HG03439 (cell line): ENCODE measurements at regions not wholly inside any gene's neighbourhood (a gene's known extent, or its start where the extent isn't known, plus 50 kb on each side); places are given as distances from the start of the nearest gene placed in this dataset.
"Not testable (repeated sequence)": the region's sequence is repeated elsewhere in the genome, so short reads cannot be mapped to it uniquely, and the experiment has no call there.

Experiments used
- ATAC-seq: cut with Tn5 transposase; IDR thresholded peaks from one replicate; pipeline ENCODE4 v1.9.1; 2021; ENCODE audit warnings: mild to moderate bottlenecking, moderate library complexity; ENCODE audit not compliant: unreplicated experiment

- ATAC-seq = no peak
Observed at GRCh38 chr21:38916214-38916964, 110.7 kb downstream of the ETS2 start.

GRCh38 chr21:38915546-38915945 lies 109.8 kb downstream of the ETS2 start:
- no peak for ATAC-seq

DNA sequence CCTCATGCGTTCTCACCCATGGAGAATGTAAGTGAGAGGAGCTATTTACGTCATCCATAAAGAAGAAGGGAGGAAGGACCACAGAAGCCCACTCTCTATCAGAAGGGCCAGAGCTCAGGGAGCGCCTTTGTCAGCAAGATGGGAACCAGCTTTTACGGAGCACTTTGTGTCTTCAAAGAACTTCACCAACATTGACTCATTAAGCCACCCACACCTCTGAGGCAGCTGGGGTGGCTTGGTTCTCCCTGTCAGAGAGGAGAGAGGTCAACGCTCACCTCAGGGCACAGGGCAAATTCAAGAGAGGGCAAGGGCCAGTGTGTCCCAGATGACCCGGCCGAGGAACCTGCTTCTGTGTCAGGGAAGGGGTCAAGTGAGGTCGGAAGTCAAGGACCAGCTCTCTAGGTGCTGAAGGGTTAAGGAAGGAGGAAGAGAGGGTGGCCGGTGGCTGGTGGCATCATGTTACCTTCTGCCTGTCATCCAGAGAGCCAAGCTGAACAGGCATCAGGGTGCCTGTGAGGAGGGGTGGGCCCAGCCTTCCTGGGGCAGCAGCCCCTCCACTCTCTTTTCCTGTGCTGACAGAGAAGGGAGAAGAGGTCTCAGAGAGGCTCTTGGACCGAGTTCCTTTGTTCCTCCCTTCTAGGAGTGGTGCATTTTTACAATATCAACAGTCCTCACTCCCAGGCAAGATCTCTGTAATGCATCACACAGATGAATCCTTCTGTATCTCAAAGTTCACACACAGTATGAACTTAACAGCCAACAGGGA lies 109.0 kb downstream of the ETS2 start:
- ATAC-seq = no peak

GRCh38 chr21:38913893-38914527 lies 108.3 kb downstream of the ETS2 start:
- ATAC-seq = no peak

DNA sequence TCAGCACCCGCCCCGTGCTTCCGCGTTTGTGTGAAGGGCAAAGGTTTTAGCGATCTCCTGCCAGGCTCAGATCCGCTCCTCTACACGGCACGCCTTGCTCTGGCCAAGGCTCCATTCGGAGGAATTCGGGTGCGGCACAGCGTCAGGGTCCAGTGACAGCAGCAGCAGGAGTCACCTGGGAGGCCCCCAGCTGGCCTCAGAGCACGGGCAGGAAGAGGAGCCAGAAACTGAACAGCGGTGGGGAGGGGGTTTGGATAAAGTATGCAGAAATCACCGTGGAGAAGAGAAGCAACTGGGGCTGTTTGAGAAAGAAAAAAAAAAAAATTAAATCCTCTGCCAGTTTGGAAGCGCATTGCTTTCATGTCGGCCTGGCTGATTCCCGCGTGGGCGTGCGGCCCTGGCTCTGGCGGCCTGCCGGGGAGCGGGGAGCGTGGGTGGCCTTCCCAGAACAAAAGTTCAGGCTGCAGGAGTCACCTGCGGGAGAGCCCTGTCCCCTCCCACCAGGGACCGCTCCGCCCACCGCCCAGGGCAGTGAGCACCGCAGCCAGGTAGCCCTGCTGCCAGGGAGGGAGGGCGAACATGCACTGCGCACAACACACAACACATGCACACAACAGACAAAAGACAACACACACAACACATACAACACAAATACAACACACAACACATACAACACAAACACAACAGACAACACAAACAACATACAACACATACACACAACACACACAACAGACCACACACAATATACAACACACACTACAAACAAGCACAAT lies 107.6 kb downstream of the ETS2 start:
- no peak for ATAC-seq

- no peak for ATAC-seq
Observed at GRCh38 chr21:38912789-38913119, 107.0 kb downstream of the ETS2 start.

DNA sequence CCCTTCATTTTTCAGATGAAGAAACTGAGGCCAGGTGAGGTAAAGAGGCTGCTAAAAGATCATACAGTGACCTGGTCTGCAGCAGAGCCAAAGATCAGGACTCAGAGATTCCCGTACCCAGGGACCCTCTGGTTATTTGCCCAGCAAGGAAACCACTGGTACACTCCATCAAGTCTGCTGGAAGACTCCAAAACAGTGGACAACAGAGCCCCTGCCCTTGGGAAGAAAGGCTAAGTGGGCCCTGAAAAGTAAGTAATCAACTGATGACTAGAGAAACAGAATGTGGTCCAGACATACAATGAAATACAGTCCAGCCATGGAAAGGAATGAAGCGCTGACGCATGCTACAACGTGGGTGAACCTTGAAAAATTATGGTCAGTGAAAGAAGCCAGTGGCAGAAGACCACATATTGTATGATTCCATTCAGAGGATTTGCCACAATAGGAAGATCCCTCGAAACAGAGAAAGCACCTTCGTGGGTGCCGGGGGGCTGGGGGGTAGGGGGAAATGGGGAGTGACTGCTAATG lies 106.4 kb downstream of the ETS2 start:
- ATAC-seq = no peak

- no peak for ATAC-seq
Observed at GRCh38 chr21:38911484-38912101, 105.9 kb downstream of the ETS2 start.

GRCh38 chr21:38910390-38911067 lies 104.8 kb downstream of the ETS2 start:
- ATAC-seq = no peak

DNA sequence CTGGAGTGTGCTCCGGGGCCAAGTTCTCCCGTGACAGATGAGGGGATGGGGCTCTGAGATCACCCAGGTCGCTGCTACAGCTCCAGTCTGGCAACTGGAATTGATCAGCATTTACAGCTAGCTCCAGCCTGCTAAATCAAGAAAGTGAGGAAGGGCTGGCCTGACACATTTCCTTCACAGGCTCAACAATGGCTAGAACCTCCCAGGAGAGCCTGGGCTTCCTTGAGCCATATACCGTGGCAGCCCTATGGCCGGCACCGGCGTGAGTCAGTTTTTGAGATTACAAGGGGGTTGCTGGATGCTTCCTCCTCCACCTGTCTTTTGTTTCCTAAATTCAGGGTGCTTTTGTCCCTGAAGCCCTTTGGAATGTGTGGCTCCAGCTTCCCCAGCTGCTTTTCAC lies 104.2 kb downstream of the ETS2 start:
- ATAC-seq = no peak

GRCh38 chr21:38909109-38909508 lies 103.4 kb downstream of the ETS2 start:
- no peak for ATAC-seq

- ATAC-seq = no peak
Observed at GRCh38 chr21:38908537-38908936, 102.8 kb downstream of the ETS2 start.

GRCh38 chr21:38905752-38906151 lies 100.0 kb downstream of the ETS2 start:
- ATAC-seq = no peak

GRCh38 chr21:38905328-38905727 lies 99.6 kb downstream of the ETS2 start:
- ATAC-seq = no peak

- no peak for ATAC-seq
Observed at GRCh38 chr21:38903690-38904139, 98.0 kb downstream of the ETS2 start.

GRCh38 chr21:38902608-38903445 lies 97.1 kb downstream of the ETS2 start:
- no peak for ATAC-seq

GRCh38 chr21:38900499-38900898 lies 94.8 kb downstream of the ETS2 start:
- ATAC-seq = no peak

GRCh38 chr21:38899985-38900384 lies 94.3 kb downstream of the ETS2 start:
- not testable (repeated sequence) for ATAC-seq
